Activated CD8-positive, alpha-beta memory T cell treated with anti-CD3 and anti-CD28 coated beads, Interleukin-2, amount 50 U/mL, for 48 hours (primary cell): ENCODE measurements at regions not wholly inside any gene's neighbourhood (a gene's known extent, or its start where the extent isn't known, plus 50 kb on each side); places are given as distances from the start of the nearest gene placed in this dataset.

Source experiments
- DNase-seq: peaks from one replicate; pipeline ENCODE4 v3.0.0-alpha.2; 2020

DNA sequence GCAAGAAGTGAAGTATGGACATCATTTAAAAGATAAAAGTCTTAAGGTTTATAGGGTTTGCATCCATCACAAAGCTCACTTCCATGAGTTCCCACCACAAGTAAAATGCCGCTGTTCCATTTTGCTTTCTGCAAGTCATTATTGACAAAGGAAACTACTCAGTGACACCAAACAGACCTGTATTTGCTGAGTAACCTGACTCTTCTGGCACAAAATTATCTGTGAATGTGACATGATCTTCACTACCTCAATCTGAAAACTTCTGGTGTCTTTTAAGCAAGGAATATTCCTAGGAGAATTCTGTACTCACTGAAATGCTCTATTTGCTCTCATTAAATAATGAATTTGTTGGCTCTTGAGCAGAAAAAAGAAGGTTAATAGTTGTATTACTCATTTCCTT lies 1077.4 kb upstream of the ADGRL4 start:
- DNase-seq: no peak

DNA sequence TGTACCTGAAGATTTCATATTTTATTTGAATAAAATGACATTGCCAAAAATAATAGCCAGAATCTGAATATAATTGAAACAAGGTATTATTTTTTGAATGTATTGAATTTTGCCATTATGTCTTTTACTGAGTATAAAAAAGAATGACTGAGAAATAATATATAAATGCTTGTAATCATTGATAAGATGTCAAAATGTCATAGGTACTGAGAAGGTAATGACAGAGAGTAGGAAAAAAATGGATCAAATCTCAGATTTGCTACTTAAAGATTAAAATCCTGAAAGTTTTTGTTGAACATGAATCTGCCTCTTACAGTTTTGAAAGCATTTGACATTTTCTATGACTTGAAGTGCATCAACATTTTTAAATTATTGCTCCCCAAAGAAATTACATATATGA lies 1069.9 kb upstream of the ADGRL4 start:
- no peak for DNase-seq

DNA sequence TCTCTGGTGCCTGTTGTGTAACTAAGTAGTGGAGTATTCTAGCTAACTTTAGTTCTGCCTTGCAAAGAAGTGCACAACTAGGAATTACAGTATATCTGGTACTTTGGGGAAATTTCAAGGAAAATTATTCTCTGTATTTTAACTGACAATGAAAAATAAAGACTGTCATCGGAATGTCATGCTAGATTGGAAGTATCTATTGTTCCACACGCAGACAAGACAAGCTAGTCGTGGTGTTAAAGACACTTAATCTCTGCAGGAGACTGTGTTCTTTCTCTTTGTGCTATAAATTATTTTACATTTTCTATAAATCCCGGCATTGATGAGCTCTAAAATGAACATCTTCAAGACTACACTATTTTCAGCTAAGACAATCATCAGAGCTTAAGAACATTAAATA lies 1068.8 kb upstream of the ADGRL4 start:
- no peak for DNase-seq

DNA sequence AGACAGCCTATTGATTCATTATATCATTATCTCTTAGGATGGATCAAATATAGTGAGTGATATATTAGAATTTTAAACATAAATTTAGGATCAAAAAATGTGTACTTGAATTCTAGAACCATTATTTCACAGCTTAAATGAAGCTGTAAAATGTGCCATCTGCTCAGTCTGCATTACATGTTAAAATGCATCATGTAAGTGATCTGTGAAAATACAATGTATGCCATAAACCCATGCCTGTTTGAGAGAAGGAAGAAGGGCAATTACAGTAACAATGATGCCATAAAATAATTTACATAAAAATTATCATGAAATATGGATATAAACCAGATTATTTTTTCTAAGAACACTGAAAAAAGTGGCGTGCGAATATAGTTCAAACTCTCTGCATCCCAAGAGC lies 1066.0 kb upstream of the ADGRL4 start:
- no peak for DNase-seq

DNA sequence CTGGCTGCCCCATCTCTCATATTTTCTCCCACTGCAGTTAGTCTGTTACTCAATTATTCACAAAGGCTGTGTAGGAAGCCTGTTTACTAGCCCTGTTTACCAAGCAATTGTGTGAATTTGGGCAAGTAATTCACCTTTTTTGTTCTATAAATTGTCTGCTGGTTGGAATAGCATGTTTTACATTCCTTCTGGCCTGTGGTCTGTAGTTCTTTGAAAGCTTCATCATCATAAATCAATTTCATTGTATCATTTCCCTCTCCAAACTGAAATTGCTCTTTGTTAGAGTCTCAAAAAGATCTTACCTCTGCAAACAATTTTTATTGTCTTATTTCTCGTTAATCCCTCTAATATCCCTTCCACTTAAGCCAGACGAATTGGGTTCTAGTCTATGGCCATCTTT lies 1059.5 kb upstream of the ADGRL4 start:
- DNase-seq: no peak

DNA sequence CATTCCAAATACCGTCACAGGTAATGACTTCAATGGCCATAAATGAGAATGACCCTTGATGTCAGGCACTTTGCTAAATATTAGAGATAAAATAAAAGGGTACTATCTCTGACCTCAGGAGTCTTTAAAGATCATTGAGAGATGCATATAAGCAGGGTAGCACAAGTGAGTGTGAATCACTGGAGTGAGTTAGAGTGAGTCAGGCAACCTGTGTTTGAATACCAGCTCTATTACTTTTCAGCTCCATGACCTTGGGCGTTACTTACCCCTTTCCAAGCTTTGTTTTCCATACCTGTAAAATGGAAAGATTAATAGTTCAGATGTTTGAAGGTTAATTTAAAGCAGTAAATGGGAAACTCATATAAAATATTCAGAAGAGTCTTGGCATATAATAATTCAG lies 1058.0 kb upstream of the ADGRL4 start:
- DNase-seq: no peak

DNA sequence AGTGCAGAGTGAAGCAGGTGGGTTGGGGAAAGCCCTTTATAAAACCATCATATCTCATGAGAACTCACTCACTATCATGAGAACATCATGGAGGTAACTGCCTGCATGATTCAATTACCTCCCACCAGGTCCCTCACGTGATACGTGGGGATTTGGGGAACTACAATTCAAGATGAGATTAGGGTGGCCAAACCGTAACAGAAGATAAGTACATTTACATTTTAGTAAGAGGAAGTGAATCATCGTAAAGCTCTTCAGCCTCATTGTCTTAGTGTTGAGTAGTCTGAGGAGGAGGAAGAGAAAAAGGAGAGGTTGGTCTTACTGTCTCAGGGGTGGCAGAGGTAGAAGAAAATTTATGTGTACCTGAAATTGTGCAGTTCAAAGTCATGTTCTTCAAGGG lies 1053.4 kb upstream of the ADGRL4 start:
- no peak for DNase-seq

DNA sequence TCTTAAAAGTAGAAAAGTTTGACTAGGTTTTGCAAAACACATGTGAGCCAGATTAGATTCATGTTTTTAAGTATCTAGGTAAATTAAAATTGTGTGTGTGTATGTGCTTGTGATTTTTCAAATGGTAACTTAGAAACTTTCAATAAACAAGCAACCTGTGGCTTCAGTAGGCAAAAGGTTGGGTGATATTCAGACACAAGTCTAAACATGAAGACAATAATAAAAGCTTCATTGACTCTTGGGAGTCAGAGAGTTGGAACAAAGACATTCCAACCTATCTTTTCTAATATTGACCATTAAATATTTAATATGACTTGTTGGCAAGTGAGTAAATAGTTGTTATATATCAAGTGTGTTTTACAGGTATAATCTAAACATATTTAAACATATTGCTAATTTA lies 1049.6 kb upstream of the ADGRL4 start:
- no peak for DNase-seq

DNA sequence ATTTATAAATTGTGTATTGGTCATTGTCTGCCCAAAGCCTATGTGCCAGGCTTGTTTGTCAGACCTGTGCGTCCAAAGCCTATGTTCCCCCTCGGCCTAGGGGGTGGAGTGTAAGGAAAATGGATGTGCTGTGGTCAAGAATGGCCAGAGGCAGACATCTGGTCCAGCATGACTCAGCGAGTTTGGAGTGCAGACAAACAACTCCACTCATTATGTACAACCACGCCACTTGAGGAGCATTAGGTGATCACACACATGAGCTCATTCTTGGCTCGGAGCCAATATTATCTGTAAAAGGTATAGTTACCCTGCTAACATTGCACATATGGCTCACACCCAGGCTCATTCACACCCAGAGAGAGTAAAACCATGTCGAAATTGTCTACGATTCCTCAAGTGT lies 1047.6 kb upstream of the ADGRL4 start:
- DNase-seq: no peak

DNA sequence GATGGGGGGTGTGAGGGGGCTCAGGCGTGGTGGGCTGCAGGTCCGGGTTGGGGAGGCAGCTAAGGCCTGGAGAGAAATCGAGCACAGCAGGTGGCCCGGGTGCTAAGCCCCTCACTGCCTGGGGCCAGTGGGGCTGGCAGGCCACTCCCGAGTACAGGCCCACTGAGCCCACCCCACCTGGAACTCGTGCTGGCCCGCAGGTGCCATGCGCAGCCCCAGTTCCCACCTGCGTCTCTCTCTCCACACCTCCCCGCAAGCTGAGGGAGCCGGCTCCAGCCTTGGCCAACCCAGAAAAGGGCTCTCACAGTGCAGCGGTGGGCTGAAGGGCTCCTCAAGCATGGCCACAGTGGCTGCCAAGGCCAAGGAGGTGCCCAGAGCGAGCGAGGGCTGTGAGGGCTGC lies 1047.1 kb upstream of the ADGRL4 start:
- no peak for DNase-seq

DNA sequence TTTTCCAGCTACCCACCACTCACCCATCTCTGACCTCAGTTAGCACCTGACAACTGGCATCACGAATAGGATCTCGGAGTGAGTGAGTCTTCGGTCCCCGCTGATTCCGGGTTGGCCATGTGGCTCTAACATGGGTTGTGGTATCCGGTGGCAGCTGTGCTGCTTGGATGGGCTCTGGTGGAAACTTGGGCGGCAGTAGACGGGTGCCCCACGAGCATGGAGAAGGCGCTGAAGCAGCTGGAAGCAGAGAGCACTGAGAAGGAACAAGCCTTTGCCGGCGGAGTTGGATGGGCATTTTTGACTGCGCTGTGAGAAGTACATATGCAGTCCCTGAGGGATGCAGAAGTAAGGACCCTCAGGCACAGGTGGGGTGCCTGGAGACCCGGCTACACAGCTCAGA lies 1044.0 kb upstream of the ADGRL4 start:
- no peak for DNase-seq

DNA sequence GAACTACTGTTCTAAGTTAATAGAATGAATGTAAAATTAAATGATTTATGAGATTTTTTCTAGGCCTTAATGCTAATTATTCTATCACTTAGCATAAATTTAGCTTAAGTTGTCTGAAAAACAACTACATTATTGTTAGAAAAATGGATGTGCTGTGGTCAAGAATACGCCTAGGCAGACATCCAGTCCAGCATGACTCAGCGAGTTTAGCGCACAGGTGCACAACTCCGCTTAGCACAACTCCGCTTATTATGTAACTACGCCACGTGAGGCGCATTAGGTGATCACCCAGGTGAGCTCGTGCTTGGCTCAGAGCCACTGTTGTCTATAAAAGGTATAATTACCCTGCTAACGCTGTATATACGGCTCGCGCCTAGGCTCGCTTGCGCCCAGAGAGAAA lies 1043.6 kb upstream of the ADGRL4 start:
- no peak for DNase-seq

DNA sequence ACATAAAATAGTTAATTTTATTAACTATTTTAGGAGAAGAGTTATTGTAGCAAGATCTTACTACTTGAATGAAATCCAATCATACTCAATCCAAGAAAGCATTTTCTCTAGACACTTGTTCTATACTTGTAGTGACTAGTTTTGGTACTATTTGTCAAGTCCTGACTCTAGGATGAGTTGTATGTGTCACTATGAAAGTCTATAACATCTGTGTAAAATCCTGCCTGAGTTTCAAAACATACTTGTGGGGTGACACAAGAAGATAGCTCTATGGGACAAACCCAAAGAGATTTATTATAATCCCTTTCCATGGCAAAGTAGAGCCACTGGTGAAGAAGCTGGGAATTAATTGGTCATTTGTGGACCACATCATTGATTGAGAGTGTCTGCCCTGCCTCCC lies 1042.2 kb upstream of the ADGRL4 start:
- no peak for DNase-seq

DNA sequence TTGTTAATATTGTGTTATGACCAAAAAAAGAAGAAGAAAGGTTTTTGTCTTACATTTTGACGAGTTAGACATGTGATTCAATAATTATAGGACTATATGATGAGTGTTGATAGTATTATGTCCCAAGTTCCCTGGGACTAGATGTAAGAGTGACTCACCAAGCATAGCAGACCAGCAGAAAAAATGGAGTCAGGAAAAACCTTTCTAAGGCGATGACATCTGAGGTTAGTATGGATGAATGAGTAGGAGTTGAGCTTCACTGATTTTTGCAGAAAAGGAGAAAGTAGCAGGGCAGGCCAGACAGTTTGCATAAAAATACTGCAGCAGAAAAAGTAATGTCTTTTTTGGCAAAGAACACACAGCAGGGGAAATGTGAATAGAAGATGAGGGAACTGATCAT lies 1041.3 kb upstream of the ADGRL4 start:
- no peak for DNase-seq

DNA sequence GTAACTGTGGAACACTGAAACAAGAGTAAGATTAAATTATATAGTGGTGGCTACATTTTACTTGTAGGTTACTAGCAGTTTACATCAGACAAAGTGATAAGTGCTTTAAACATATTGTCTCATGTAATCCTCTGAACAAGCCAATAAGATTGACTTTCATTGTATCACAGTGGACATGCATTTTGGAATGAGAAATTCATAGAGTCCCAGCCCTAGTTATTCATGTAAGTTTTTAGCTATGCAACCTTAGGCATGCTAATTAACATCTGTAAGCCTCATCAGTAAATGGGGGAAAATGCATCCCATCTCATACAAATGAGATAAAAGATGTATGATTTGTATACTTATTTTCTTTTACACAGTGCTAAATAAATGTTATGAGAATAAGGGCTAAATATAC lies 1038.1 kb upstream of the ADGRL4 start:
- DNase-seq: no peak

DNA sequence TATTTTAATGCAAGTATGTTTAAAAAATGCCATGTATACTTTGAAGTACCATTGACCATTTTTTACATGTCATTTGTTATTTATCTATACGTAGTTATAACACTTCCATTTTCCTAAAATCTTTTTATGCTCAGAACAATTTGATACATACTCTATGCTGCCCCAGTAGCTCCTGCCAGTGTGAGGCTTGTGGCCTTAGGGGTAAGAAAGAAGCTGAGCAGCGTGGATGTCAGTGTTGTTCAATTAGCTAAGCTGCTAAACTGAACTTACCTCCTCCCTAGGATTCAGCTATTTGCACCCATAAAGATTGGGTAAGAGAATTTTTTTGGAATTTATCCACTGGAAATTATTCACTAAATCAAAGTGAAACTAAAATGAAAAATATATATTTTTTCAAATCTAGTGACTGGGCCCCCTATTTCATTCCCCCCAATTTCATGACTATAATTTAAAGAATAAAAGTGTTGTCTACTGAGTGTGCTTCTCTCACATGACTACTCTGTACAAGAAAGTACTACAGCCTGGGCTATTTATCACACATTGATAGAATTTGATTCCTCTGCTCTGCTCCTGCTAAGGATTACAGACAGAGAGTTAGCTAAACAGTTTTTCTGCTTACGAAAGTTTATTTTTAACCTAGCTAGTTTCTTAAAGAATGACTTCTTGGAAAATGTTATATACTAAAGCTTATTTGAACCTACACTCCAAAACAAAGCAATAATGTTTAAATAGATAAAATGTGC lies 1030.3 kb upstream of the ADGRL4 start:
- DNase-seq: no peak

DNA sequence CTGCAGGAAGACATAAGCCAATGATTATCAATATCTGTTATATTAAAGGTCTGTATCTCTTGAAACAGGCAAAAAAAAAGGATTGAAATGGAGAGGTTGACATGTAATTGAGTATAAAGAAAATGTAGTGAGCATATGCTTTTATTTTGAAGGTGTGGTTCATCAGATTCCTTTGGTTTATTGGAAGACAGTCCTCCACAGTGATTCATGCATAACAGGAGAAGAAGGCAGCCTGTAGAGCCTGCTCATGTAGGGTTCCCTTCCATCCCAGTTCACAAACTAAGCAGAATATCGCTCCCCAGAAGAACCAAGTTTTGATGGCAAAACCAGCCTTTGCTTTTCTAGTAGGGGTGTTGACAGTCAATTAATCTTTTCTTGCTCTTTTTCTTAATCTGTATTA lies 1016.8 kb upstream of the ADGRL4 start:
- no peak for DNase-seq

DNA sequence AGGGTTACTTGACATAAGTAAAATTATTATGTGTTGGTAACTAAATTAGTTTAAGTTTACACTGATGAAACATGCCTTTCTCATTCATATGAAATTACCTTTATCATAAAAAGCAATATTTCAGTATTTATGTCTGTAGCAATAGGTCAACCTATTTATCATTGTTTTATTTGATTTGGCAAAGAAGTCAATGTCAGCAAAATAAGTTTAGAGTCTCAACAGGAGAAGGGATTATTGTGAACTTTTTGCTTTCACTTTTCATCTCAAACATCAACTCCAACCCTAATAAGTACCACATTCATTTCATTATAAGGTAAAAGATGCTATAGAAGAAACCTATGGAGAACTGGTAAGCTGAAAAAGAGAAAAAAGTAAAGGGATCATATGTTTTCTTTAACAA lies 1015.4 kb upstream of the ADGRL4 start:
- no peak for DNase-seq

DNA sequence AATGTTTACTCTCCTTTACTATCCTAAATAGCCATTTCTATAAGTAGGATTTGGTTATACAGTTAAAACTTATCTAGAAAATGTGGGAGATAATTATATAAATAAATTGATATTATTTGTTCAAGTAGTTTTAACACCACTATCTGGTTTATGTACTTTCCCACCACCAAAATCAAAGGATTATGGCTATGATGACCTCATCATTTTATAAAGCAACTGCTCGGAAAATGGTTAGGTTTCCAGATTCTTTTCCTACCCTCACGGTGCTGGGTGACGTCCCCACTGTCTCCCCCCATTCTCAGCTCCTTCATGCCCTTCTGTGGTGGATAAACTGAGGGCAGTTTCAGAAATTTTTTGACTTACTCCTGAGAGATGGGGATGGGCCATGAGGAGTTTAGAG lies 1011.8 kb upstream of the ADGRL4 start:
- no peak for DNase-seq

DNA sequence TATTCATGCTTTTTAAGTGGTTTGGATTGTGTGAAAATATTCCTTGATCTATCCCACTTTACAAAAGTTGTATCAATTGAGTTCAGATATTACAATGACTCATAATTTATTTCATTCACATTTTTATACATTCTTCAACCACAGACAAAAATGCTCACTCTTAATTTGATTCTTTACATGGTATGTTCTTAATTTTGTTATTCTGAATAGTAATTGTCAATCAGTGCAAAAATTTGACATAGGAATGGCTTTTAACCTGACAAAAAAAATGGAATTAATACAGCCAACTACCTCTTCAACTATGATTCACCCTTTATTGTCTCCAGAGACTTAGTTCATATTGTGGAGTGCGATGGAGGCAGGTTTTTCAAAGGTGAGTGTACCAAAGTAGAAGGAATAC lies 1002.4 kb upstream of the ADGRL4 start:
- DNase-seq: no peak

DNA sequence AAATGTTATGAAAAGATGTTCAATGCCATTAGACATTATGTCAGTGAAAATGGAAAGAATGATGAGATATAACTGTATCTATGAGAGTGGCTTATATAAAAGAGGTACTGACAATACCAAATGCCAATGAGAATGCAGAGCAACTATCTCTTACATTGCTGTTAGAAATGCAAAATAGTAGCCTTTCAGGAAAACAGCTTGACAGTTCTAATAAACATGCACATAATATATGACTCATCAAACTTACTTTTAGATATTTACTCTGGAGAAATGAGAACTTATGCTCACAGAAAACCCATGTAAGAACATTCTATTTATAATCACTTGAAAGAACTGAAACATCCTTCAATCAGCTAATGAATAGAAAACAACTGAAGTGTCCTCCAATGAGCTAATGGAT lies 996.7 kb upstream of the ADGRL4 start:
- no peak for DNase-seq

DNA sequence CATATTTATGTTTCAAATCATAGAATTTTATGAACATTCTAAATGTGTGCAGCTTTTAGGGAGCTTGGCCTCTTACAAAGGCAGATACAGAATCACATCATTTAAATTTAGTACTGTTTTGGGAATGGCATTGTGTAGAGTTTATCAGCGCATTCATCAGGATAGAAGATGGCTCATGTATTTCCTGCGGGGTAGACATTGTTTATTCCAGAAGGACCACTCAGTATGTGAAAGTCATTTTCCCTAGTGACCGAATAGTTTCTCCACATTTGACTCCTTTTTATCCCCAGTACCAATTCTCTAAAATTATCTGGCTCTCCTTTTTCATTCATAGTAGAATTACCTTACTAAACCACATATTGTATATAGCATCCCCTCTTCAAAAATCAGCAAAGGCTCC lies 981.9 kb upstream of the ADGRL4 start:
- DNase-seq: no peak

DNA sequence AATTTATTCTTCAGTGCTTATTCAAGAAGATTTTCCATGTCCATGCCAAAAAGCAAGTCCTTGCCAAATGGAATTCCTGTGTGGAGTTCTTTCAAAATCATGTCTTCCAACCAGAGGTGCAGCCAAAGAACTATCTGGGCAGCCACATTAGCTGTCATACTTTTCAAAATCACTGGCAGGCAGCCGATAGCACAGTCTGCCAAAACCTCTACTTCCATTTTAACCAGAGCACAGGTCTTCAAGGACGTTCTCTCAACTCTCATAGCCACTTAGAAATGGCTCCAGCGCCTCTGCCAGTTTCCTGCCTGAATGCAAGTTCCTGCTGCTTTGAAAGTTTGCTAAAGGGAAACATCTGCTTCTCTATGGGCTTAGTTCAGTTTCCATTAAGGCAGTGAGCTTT lies 975.7 kb upstream of the ADGRL4 start:
- DNase-seq: no peak

DNA sequence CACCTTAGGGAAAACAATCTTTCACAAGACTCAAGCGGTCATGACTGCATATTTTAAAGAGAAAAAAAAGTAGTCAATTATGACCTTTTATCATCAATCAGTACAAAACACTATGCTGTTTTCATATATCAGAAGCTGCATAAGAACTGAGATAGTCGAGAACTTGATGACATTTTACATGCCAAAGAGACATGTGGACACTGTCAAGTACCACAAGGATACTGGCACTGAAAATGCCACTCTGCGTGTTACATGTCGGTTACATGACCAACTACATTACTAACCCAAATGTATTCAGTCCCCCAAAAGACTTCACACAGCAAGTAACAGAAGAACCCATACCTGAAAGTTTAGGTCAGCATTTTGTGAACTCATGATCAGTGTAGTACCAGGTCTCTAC lies 975.0 kb upstream of the ADGRL4 start:
- no peak for DNase-seq

DNA sequence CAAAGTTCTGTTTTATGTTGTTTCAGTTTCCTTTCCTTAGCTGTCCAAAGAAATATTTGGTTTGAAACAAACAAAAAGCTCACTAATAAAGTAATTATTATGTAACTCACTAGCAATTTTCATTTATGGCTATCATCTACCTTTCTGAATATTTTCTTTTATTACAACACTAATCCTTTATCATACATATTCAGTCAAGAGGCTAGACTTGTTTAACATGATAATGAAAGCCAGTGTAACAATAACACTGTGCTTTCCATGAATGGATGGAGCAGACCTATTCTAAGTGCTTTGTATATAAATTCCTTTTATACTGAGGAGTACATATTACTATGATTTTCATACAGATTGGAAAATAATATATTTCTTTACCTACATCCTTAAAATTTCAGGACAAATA lies 972.8 kb upstream of the ADGRL4 start:
- DNase-seq: no peak

DNA sequence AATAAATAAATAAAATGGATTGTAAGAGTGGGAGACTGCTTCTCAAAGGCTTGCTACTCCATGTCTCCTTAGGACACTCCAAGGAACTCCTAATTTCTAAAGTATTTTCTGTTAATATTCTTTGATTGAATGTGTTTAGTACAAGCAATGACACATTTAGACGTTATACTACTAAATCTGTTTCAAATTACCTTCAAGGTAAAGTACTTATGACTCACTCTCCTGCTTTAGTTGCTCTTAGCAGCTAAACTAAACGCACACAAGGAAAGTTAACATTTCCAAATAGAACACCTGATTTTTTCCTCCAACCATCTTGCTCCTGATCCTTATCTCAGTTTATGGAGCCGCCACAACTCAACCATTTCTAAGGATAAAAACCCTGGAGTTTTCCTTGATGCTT lies 969.8 kb upstream of the ADGRL4 start:
- no peak for DNase-seq
